ENCODE measurements at regions not wholly inside any gene's neighbourhood (a gene's known extent, or its start where the extent isn't known, plus 50 kb on each side); places are given as distances from the start of the nearest gene placed in this dataset.

DNA sequence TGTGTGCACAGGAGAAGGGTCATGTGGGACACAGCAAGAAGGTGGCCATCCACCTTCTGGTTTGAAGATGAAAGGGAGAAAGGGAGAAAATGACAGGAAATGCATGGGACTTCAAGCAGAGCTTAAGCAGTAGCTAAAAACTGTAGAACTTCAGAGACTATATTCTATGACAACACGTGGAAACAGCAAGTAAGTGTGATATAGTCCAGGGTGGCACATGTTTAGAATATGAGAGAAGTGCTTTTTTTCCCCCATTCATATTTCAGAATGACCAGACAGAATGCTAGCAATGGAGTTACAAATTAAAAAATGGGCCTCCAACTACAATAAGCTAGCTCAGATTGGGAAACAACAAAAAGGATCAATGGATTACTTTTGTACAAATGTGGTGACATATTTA is 1042.2 kb downstream of the TMEM182 start:
- Histone ChIP-seq H3K27ac (replicated peaks) (no peak overlapping the region), H3K27me3 (ENCODE audit: insufficient read depth, poor library complexity, severe bottlenecking) (no peaks in the 10 kb centered on the region), H3K4me3 (replicated peaks; ENCODE audit: insufficient read depth, low read length) (no peak overlapping the region)
- no peak for DNase-seq (ENCODE audit: low read depth in 1 of 2, low spot score in 1 of 2)
- TF ChIP-seq SPI1 (IDR thresholded peaks at IDR 0.05; ENCODE audit: borderline replicate concordance, low read depth) = no peak
- no peak for TF ChIP-seq POLR2AphosphoS5 (IDR thresholded peaks at IDR 0.05; ENCODE audit: low read depth)
- TF ChIP-seq, protein P1, sequence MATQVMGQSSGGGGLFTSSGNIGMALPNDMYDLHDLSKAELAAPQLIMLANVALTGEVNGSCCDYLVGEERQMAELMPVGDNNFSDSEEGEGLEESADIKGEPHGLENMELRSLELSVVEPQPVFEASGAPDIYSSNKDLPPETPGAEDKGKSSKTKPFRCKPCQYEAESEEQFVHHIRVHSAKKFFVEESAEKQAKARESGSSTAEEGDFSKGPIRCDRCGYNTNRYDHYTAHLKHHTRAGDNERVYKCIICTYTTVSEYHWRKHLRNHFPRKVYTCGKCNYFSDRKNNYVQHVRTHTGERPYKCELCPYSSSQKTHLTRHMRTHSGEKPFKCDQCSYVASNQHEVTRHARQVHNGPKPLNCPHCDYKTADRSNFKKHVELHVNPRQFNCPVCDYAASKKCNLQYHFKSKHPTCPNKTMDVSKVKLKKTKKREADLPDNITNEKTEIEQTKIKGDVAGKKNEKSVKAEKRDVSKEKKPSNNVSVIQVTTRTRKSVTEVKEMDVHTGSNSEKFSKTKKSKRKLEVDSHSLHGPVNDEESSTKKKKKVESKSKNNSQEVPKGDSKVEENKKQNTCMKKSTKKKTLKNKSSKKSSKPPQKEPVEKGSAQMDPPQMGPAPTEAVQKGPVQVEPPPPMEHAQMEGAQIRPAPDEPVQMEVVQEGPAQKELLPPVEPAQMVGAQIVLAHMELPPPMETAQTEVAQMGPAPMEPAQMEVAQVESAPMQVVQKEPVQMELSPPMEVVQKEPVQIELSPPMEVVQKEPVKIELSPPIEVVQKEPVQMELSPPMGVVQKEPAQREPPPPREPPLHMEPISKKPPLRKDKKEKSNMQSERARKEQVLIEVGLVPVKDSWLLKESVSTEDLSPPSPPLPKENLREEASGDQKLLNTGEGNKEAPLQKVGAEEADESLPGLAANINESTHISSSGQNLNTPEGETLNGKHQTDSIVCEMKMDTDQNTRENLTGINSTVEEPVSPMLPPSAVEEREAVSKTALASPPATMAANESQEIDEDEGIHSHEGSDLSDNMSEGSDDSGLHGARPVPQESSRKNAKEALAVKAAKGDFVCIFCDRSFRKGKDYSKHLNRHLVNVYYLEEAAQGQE (IDR thresholded peaks at IDR 0.05; ENCODE audit: insufficient replicate concordance, low read depth) = no peak
- TF ChIP-seq, protein P2, sequence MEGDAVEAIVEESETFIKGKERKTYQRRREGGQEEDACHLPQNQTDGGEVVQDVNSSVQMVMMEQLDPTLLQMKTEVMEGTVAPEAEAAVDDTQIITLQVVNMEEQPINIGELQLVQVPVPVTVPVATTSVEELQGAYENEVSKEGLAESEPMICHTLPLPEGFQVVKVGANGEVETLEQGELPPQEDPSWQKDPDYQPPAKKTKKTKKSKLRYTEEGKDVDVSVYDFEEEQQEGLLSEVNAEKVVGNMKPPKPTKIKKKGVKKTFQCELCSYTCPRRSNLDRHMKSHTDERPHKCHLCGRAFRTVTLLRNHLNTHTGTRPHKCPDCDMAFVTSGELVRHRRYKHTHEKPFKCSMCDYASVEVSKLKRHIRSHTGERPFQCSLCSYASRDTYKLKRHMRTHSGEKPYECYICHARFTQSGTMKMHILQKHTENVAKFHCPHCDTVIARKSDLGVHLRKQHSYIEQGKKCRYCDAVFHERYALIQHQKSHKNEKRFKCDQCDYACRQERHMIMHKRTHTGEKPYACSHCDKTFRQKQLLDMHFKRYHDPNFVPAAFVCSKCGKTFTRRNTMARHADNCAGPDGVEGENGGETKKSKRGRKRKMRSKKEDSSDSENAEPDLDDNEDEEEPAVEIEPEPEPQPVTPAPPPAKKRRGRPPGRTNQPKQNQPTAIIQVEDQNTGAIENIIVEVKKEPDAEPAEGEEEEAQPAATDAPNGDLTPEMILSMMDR (IDR thresholded peaks at IDR 0.05; ENCODE audit: insufficient read depth, low read length) = no peak
- no peak for TF ChIP-seq GABPA (IDR thresholded peaks at IDR 0.05; ENCODE audit: low read depth)

DNA sequence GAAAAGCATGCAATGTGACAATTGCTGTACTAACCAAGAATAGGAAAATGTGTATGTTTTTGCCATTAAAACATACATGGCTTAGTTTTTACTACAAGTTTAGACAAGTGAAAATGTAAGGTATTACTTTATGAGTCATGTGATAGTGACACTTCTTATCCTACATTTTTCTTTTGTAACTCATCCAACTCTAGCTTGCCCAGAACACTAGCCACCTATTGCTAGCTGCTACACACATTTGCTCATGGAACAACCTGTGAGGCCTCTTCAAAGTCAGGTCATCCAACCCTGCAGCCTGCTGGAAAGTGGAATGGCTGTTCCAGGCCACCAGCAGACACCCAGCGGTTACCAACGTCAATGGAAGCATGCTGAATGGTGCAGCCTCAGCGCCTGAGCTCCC is 1043.9 kb downstream of the TMEM182 start:
- Histone ChIP-seq H3K4me3 (replicated peaks; ENCODE audit: insufficient read depth, low read length) (no peak overlapping the region), H3K27me3 (ENCODE audit: insufficient read depth, poor library complexity, severe bottlenecking) (no peaks in the 10 kb centered on the region), H3K27ac (replicated peaks) (no peak overlapping the region)
- no peak for DNase-seq (ENCODE audit: low read depth in 1 of 2, low spot score in 1 of 2)
- TF ChIP-seq, protein P1 (IDR thresholded peaks at IDR 0.05; ENCODE audit: insufficient replicate concordance, low read depth) = no peak

DNA sequence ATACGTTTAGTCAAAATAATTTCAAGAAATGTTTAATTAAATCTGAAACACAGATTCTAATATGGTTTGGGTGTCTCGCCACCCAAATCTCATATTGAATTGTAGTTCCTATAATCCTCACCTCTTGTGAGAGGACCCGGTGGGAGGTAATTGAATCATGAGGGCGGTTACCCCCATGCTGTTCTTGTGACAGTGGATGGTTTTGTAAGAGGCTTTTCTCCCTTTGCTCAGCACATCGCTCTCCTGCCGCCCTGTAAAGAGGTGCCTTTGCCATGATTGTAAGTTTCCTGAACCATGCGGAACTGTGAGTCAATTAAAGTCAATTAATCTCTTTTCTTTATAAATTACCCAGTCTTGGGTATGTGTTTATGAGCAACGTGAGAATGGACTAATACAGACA is 1045.1 kb upstream of the POU3F3 start:
- no peak overlapping the region for H3K27ac ChIP-seq (replicated peaks)
- no peaks in the 10 kb centered on the region for H3K27me3 ChIP-seq (ENCODE audit: insufficient read depth, poor library complexity, severe bottlenecking)
- no peak overlapping the region for H3K4me3 ChIP-seq (replicated peaks; ENCODE audit: insufficient read depth, low read length)
- no peak for DNase-seq (ENCODE audit: low read depth in 1 of 2, low spot score in 1 of 2)
- TF ChIP-seq GABPA (IDR thresholded peaks at IDR 0.05; ENCODE audit: low read depth) (no peak), POLR2AphosphoS5 (IDR thresholded peaks at IDR 0.05; ENCODE audit: low read depth) (no peak), SPI1 (IDR thresholded peaks at IDR 0.05; ENCODE audit: borderline replicate concordance, low read depth) (no peak)
- TF ChIP-seq, protein P2 (IDR thresholded peaks at IDR 0.05; ENCODE audit: insufficient read depth, low read length) = no peak
- TF ChIP-seq, protein P1 (IDR thresholded peaks at IDR 0.05; ENCODE audit: insufficient replicate concordance, low read depth) = no peak

DNA sequence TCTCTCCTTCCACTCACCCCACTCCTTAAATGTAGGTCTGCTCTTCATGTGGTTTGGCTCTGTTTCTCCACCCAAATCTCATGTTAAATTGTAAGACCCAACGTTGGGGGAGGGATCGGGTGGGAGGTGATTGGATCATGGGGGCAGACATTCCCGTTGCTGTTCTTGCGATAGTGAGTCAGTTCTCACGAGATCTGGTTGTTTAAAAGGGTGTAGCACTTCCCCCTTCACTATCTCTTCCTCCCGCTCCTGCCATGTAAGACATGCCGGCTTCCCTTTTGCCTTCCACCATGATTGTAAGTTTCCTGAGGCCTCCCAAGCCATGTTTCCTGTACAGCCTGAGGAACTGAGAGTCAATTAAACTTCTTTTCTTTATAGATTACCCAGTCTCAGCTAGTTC is 1044.5 kb upstream of the POU3F3 start:
- no peaks in the 10 kb centered on the region for H3K27me3 ChIP-seq (ENCODE audit: insufficient read depth, poor library complexity, severe bottlenecking)
- H3K4me3 ChIP-seq (replicated peaks; ENCODE audit: insufficient read depth, low read length) = no peak overlapping the region
- TF ChIP-seq GABPA (IDR thresholded peaks at IDR 0.05; ENCODE audit: low read depth) (no peak), POLR2AphosphoS5 (IDR thresholded peaks at IDR 0.05; ENCODE audit: low read depth) (no peak), SPI1 (IDR thresholded peaks at IDR 0.05; ENCODE audit: borderline replicate concordance, low read depth) (no peak)
- TF ChIP-seq, protein P2 (IDR thresholded peaks at IDR 0.05; ENCODE audit: insufficient read depth, low read length) = no peak
- TF ChIP-seq, protein P1 (IDR thresholded peaks at IDR 0.05; ENCODE audit: insufficient replicate concordance, low read depth) = no peak
- no peak overlapping the region for H3K27ac ChIP-seq (replicated peaks)
- DNase-seq (ENCODE audit: low read depth in 1 of 2, low spot score in 1 of 2) = no peak

Measured in HL-60 (cell line).